C4-2B (cell line): ENCODE measurements at regions not wholly inside any gene's neighbourhood (a gene's known extent, or its start where the extent isn't known, plus 50 kb on each side); places are given as distances from the start of the nearest gene placed in this dataset.

Experiments
- H3K27ac ChIP-seq: fragments of 450-650 bp; 2 replicates; pipeline ENCODE4 v1.5.1; 2017
- ZFX ChIP-seq: fragments of 450-650 bp; IDR thresholded peaks from 2 replicates; pipeline ENCODE4 v1.6.1; 2017
- TF ChIP-seq, protein P1 (sequence below): fragments of 450-650 bp; conservative IDR thresholded peaks from 2 replicates; pipeline ENCODE4 v1.5.1; 2017; ENCODE audit warnings: mild to moderate bottlenecking

DNA sequence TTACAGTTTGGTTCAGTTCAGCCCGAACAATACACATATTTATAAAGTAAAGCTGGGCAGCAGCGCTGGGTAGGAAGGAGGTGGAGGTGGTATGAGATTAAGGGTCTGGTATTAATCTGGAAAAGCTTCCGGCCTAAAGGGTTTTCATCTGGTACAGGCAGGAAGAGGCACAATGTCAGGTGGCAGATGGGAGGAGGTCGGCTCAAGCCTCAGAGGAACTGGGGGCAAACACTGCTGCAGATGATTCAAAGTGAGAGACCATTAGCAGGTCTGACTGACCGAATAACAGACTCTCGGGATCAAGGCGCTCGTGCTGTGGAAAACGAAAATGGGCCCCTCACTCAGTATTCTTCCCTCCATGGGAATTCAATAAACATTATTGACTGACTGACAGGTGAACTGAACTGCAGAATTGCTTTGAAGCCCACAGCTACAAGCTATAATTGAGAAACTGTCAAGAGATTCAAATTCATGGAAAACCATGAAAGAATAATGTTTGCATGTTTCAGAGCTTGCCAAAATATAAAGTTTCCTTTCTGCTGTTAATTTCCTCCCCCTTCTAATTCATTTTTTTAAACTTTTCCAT, 75.3 kb downstream of the TMEM167A start:
- no peak overlapping the region for H3K27ac ChIP-seq
- no peak for TF ChIP-seq ZFX
- TF ChIP-seq, protein P1, sequence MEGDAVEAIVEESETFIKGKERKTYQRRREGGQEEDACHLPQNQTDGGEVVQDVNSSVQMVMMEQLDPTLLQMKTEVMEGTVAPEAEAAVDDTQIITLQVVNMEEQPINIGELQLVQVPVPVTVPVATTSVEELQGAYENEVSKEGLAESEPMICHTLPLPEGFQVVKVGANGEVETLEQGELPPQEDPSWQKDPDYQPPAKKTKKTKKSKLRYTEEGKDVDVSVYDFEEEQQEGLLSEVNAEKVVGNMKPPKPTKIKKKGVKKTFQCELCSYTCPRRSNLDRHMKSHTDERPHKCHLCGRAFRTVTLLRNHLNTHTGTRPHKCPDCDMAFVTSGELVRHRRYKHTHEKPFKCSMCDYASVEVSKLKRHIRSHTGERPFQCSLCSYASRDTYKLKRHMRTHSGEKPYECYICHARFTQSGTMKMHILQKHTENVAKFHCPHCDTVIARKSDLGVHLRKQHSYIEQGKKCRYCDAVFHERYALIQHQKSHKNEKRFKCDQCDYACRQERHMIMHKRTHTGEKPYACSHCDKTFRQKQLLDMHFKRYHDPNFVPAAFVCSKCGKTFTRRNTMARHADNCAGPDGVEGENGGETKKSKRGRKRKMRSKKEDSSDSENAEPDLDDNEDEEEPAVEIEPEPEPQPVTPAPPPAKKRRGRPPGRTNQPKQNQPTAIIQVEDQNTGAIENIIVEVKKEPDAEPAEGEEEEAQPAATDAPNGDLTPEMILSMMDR = no peak

DNA sequence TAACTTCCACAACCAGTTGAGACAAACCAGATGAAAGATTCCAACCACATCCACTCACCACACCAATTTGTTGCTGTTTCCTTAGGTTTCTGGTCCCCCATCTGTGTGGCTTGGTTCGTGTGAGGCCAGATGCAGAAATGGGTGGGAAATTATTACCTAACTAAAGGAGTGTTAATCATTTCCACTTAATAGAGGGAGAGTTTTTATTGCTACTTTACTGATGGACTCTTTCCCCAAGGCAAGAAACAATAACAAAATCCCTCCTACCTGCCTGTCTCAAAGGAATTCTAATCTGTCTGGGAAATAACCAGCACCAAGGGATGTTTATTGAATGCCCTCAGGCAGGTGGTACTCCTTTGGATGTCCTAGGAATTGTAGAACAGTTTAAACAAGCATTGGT, 76.3 kb downstream of the TMEM167A start:
- TF ChIP-seq, protein P1 = no peak
- no peak for TF ChIP-seq ZFX

DNA sequence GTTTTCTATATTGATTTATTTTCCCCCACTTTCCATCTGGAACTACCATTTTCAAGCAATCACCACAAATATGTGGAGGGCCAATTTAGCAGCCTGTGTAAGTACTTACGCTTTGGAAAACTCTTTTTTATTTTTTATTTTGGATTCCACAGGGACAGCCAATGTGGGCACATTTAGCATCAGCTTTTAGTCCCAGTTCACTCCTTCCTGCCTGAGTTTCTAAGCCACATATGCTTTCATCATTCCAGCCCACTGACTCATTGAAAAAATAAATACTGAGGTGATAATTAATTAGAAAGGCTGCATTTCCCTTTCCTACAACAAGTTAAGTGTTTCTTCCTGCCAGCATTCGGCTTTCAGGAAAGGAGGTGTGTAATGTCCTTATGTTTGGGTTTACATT, 76.8 kb downstream of the TMEM167A start:
- TF ChIP-seq, protein P1 = no peak
- no peak for TF ChIP-seq ZFX
- H3K27ac ChIP-seq = no peak overlapping the region

More for the DNA sequence above, 76.3 kb downstream of the TMEM167A start:
- H3K27ac ChIP-seq = no peak overlapping the region

DNA sequence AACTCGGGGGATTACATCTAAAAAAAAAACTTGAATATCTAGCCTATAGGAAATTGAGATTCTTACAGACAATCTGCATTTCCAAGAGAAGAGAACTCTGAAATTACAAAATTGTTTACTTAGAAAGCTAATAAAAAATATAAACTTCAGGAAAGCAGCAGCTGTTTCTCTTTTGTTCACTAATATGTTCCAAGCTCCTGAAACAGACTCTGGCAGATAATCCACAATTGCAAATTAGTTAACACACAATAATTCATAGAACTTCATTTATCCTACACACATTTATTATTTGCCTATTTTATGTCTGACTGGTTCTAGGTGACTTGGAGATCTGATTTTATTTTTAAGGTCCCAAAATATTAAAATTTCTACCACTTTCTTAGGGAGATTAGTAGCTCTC, 83.8 kb downstream of the TMEM167A start:
- TF ChIP-seq, protein P1 = no peak
- no peak for TF ChIP-seq ZFX

DNA sequence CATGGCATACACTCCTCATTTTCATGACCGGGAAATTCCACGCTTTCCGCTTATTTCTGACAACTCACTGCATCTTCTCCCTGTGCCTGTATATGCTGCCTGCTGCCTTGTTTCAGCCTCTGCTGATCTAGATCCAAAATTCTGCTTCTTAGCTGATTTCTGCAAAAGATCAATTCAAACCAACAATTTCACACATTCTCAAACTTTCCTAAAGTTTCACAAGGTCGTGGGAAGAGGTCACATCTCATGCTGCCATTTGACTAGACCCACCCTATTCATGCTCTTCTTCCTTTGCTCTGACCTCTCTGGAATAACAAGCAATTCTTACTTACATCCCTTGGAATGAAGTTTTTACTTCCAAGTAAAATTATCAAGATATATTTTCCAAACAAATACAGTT, 84.5 kb downstream of the TMEM167A start:
- H3K27ac ChIP-seq = no peak overlapping the region
- TF ChIP-seq ZFX = no peak
- TF ChIP-seq, protein P1 = no peak

More for the DNA sequence above, 83.8 kb downstream of the TMEM167A start:
- H3K27ac ChIP-seq = no peak overlapping the region

DNA sequence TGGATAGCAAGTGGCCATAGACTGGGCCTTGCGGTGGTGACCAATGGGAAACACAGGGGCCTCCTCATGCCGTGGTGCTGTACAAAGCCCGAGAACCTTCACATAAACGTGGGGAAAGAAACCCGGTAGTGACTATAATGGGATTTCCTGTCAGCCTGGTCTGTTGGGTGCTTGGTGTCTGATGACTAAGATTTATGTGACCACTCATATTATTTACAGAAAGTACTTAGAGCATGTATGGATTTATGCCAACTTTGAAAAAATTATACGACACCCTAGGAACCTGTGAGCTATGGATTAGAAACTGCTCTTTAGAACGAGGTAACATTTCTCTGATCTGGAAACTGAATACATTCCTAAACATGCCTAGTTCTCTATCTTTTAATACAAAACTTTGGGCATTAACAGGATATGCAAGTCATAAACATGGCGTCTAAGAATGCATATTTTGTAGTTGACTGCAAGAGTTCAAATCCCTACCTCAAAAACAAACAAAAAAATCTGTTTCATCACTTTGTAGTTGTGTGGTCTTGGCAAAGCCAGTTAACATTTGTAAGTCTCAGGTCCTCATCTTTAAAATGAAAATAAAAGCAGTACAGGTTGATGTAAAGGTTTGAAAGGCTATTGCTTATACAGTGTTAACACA, 85.4 kb downstream of the TMEM167A start:
- no peak overlapping the region for H3K27ac ChIP-seq
- TF ChIP-seq, protein P1 = no peak
- TF ChIP-seq ZFX = no peak

DNA sequence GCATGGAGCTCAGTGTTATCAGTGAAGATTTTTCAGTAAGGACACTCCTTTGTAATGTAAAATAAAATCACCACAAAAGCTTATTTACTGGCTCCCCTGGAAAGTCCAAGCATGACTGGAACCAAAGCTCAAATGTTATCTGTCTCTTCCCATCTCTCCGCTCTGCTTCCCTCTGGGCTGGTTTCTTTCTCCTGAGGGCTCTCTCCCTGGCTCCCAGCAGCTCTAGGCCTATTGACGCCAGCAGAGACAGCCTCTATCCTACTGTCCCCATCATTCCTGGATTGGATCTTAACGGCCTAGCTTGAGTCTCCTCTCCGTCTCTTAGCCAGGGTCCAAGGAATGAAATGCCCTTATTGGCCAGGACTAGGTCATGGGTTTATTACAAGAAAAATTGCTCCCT, 86.1 kb downstream of the TMEM167A start:
- no peak overlapping the region for H3K27ac ChIP-seq
- TF ChIP-seq ZFX = no peak
- TF ChIP-seq, protein P1 = no peak
